DMS 273 (cell line): ENCODE measurements at regions not wholly inside any gene's neighbourhood (a gene's known extent, or its start where the extent isn't known, plus 50 kb on each side); places are given as distances from the start of the nearest gene placed in this dataset.

Experiments used
- DNase-seq: peaks from one replicate; lab custom pipeline; 2025; ENCODE audit not compliant: unreplicated experiment; lab: John Stamatoyannopoulos, UW

DNA sequence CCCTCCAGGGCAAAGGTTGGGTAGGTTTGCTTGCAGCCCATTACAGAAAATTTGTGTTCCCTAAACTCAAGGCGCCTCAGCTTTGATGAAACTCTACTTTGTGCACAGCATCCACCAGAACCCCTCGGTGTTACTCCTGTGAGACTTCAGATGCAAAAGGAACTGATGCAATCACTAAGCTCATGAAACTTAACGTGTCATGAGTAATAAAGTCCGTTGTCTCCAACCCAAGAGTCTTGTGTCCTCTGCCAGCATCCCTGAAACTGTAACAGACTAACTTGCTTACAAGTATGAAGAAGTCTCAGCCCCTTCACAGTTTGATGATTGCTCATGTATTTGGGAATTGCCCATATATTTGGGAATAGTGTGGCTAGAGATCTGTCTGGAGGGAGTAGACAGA lies 74.8 kb upstream of the MARCHF10 start:
- no peak for DNase-seq

DNA sequence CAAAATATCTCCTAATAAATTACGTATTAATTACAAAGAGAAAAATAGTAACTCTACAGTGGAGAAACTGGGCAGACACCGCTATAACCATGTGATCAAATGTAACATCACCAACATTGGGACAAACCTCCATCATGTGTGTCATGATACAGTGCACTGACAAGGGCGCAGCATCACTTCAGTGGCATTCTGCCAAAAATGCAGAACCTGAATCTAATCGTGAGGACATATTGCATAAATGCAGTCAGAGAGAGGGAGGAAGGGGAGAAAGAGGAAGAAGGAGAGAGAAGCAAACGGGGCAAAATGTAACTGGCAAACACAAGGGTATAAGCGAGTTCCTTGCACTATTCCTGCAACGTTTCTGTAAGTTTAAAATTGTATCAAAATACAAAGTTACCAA lies 74.2 kb upstream of the MARCHF10 start:
- no peak for DNase-seq

DNA sequence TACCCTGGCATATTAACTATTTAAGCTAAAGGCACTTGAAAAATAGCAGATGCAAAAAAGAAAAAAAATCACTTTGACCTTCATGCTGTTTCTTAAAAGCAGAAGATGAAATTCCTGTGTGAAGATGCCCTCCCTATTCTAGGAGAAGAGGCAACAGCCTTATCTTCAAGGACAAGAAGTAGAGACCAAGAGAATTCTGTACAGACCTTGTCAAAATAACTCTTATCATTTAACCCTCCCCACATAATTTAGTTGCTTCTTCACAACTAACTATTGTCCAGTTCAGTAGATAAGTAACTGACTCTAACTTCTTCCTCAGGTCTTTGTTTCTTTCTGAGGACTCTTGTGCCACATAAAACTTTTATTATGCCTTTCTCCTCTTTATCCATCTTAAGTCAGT lies 72.0 kb upstream of the MARCHF10 start:
- DNase-seq, result no peak

DNA sequence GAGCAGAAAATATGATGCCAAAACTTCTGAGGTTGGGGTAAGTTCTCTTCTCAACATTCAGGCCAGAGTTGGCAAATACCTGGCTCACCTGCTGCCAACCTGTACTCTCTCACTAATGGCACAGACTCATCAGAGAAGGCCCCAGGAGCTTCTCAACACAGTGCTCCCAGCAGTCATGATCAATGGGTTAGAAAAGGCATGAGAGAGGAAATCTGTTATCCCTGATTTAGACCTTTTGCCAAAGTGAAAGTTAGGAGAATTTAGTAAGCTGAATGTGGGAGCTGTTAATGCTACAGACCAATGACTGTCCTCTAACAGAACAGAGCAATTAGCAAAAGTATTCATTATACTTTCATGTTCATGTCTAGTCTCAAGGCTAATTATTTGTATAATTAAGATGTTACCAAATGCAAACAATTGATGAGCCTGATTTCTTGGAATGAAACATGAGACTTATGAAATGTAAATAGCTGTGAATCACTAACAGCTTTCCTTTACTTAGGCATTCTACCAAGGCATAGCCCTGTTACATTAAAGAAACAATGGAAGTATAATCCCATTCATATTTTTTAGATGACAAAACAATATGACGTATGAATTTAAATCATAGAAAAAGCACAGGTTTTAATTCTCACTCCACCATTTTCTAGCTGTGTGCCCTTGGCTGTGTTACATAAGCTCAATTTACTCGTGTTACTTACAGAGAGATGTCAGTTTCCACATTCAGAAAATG lies 68.7 kb upstream of the MARCHF10 start:
- DNase-seq, result no peak

DNA sequence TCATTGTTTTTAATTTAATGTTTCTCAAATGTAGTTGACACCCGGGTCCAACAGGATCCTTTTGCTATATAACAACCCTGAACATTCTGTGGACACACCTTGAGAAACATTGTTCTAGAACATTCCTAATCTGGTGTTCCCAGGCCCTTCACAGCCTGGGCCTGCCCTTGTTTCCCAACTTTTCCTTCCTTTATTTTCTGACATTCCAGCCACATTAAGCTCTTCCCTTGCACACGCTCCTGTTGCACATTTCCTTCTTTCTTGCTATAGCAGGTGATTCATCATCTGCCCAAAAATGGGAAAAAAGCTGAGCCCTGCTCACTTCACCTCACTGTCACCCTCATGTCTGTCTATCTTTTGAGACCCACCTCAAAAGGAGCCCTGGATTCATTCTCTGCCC lies 67.9 kb upstream of the MARCHF10 start:
- DNase-seq, result no peak

DNA sequence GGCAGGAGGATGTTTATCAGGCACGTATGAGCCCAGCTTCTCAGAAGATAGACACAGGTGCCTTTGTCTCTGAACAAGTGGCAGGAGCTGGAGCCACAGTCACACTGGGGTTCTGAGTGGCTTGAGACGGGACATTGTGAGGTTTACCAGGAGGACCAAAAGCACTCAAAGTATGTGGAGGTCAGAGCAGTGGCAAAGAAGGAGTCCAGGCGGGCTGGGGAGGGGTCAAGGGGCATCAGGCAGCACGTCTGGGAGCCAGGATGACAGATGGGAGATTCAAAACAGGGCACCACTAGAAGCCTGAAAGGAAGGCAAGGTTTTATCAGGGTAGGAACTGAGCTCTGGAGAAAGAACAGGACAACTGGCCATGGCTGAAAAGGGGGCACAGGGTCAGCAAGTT lies 67.2 kb upstream of the MARCHF10 start:
- DNase-seq, result no peak

DNA sequence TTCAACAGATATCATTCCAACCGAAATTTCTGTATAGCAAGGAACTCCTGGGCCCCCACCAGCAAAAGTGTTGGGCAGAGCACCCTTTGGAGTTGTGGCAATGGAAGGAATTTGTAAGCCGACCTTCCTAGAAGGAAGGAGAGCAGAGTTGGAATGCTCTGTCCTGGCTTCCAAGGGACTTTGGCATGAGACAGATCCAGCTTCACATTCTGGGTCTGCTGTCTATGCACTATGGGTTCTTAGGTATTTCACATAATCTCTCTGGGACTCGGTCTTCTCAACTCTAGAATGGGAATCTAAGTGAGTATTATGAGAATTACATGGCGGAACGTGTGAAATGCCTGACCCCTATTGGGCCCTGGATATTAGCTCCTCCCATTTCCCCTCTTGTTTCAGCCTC lies 63.2 kb upstream of the MARCHF10 start:
- DNase-seq, result no peak

DNA sequence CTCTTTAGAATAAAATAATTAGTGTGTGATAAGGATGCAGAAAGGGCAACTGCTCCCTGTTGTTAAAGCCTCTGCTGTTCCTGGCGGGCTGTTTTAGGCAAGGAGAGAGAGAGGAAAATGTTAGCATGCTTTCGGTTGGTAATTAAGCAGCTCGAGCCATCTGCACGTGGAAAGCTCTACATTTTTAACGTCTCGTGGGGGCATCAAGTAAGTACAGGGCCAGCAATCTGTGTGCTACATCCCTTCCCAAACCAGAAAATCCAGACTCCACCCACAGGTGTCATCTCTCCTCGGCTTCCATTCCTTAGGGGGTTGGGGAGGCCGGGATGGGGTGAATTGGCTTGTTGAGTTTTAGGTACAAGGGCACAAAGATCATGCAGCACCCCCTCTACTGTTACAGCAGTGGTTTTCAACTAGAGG lies 62.4 kb upstream of the MARCHF10 start:
- peak; percentile 86 for DNase-seq

DNA sequence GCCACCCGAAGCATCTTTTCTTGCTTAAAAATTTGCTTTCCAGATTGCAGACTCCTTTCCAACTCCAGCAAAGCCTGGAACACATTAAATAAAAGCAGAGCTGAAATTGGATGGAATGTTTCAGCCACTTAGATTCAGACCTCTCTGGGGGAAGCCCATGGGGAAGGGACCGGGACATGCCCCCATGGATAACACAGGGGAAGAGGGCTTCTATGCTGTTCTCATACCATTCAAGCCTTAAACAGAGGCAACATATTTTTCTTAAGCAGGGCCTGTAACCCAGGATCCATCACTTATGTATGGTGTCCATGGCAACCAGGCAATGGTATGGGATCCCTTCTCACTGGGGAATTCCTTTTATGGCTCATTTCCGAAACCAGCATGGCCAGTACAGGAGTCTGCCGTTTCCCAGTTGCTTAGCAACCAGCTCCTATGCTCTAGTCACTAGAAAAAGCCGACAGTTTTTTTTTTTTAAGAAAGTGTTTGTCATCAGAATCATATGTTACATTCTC lies 62.0 kb upstream of the MARCHF10 start:
- peak; percentile 96 for DNase-seq

DNA sequence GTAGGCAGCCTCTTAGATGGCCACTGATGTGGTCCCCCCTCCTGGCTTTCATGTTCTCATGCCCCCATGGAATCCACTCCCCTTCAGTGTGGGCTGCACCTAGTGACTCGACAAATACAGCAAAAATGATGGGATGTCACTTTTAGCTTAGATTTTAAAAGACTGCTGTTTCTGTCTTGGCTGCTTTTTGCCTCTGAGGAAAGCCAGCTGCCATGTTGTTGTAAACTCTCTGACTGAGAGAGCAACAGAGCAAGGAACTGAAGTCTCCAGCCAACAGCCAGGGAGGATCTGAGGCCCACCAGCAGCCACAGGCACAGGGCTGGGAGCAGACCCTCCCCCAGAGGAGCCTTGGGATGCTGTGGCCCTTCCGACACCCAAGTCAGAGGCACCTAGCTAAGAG lies 60.6 kb upstream of the MARCHF10 start:
- no peak for DNase-seq

DNA sequence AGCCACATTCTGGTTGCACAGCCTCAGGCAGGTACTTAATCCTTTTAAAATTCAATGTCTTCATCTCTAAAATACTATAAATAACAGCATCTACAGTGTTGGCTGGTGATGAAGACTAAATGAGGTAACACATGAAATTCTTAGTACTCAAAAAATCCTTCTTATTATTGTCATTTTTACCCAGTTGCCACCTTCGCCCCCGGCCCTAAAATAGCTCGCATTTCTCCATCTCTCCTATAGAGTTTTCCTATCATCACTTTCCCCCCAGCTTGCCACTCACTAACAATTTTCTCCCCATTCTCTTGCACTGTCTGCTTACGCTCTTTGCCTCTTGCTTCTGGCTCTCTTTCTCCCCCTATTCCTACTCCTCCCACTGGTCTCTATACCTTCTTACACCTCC lies 59.9 kb upstream of the MARCHF10 start:
- DNase-seq, result no peak

DNA sequence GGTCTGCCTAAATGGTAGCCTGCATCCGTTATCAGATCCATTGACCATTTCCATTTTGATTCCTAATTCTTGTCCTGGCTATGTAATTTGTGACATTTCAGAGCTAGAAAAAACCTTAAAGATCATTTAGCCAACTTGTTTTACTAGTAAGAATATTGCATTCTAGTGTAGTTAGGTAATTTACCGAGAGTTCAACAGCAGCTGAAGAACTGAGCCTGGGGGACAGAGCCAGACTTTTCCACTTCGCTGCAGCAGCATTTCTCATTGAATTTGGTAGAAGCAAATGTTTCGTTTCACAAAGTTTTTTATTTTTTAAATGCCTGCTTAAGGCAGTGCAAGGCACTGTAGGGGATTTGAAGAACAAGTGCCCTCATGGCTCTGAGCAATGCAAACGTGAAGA lies 59.2 kb upstream of the MARCHF10 start:
- no peak for DNase-seq

DNA sequence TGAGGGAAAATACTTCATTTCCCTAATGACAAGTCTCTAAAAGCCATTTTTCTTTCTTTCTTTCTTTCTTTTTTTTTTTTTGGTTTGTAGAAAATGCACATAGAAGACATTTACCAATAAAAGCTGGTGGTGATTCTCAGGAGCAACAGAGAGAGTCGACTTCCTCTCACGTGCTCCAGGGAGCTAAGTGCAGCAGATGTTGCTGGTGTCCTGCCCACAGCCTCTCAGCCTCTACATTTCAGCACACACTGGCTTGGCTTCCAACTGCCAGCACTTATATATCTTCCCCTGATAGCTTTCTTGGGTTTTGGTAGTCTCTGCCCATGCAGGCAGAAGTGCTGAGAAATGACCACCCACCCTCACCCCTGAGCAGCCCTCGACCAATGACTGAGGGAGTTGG lies 58.4 kb upstream of the MARCHF10 start:
- DNase-seq, result peak; percentile 66

DNA sequence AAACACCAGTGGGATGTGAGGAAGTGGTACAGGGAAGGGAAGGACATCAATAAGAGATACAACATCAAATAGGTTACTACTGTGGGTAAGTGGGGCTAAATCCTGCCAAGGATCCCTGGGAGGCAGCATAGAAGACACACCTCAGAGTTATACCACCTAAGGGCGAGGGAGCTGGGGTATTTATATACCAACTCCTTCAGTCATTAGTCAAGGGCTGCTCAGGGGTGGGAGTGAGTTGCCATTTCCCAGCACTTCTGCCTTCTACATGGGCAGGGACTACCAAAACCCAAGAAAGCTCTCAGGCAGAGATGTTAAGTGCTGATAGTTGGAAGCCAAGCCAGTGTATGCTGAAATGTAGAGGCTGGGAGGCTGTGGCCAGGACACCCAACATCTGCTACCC lies 57.5 kb upstream of the MARCHF10 start:
- no peak for DNase-seq

DNA sequence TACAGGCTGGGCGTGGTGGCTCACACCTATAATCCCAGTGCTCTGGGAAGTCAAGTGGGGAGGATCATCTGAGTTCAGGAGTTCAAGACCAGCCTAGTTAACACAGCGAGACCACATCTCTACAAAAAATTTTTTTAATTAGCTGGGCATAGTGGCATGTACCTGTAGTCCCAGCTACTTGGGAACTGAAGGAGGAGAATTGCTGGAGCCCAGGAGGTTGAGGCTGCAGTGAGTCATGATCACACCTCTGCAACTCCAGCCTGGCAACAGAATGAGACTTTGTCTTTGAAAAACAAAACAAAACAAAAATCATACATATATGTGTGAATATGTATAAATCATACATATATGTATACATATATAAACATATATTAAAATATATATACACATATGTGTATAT lies 54.1 kb upstream of the MARCHF10 start:
- no peak for DNase-seq

DNA sequence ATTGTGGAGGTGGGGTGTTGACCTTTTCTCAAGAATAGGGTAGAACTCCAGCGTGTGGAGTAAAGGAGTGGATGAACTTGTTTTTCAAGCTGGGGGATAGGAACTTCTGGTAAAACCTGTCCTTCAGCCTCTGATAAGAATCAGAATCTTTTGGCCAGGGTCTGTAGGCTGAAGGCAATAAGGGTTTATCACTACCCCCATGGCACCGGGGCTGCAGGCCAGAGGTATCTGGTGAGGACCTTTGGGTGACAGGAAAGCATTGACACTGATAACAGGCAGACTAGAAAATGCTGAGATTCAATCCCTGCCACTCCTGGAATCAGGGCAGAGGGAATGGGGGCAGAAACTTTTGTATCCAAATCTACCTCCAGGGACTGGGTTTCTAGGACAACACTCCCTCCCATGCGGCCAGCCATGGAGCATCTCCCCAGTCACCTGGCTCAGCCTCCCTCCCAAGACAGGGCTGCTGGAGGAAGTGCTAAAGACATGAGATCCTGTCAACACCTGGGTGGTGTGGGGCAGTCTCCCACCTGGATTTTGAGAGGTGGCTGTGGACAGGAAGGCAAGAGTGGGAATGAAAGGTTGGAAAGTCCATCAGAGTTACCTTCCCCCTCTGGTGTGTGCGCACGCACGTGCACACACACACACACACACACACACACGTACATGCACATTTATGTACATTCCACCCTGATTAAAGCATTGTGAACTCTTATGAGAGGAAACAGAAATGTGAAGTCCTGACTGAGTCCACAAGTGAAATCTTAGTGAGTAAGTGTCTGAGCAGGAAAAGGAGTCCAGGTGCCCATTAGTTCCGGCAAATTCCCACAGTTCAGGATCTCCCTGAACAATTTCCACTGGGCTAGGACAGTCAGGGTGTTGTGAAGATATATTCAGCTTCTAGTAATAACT lies 53.1 kb upstream of the MARCHF10 start:
- no peak for DNase-seq

DNA sequence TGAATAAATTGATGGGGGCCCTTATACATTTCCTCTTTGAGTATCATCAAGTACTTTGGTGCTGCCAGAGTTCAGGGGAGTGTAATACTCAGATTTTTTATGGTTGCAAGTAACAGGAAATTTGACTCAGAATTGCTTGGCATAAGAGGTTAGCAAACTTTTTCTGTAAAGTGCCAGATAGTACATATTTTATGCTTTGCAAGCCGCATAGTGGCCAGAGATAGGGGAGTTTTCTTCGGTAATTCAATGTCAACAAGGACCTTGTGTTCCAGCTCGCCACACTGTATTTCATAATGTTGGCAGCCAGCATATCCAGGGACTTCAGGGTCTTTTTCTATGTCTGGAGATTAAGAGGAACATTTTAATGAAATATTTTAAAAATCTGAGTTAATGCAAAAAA lies 51.0 kb upstream of the MARCHF10 start:
- DNase-seq, result no peak
